ENCODE measurements at regions not wholly inside any gene's neighbourhood (a gene's known extent, or its start where the extent isn't known, plus 50 kb on each side); places are given as distances from the start of the nearest gene placed in this dataset.

DNA sequence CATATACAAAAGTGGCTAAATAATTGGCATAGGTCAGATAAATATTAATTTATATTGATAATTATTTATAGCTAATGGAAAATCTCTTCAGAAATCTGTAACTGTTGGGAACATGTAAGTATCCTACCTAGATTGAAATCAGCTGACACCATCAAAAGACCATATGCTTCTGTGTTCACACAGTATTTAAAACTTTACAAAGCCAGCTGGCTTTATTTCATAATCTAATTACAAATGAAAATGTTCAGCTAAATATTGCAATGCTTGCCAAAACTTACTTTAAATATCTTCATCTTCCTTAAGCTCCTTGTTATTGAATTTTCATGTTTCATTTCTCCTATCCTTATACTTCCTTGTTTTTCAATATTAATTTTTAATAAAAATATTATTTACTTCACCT, 190.9 kb upstream of the DOK6 start:
- TF ChIP-seq, protein P1, sequence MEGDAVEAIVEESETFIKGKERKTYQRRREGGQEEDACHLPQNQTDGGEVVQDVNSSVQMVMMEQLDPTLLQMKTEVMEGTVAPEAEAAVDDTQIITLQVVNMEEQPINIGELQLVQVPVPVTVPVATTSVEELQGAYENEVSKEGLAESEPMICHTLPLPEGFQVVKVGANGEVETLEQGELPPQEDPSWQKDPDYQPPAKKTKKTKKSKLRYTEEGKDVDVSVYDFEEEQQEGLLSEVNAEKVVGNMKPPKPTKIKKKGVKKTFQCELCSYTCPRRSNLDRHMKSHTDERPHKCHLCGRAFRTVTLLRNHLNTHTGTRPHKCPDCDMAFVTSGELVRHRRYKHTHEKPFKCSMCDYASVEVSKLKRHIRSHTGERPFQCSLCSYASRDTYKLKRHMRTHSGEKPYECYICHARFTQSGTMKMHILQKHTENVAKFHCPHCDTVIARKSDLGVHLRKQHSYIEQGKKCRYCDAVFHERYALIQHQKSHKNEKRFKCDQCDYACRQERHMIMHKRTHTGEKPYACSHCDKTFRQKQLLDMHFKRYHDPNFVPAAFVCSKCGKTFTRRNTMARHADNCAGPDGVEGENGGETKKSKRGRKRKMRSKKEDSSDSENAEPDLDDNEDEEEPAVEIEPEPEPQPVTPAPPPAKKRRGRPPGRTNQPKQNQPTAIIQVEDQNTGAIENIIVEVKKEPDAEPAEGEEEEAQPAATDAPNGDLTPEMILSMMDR (IDR thresholded peaks at IDR 0.05; ENCODE audit: control insufficient read depth, extremely low read depth, insufficient read depth) = no peak
- no peak overlapping the region for H3K4me3 ChIP-seq (ENCODE audit: low read depth, low read length)
- DNase-seq (ENCODE audit: low read depth) = no peak

DNA sequence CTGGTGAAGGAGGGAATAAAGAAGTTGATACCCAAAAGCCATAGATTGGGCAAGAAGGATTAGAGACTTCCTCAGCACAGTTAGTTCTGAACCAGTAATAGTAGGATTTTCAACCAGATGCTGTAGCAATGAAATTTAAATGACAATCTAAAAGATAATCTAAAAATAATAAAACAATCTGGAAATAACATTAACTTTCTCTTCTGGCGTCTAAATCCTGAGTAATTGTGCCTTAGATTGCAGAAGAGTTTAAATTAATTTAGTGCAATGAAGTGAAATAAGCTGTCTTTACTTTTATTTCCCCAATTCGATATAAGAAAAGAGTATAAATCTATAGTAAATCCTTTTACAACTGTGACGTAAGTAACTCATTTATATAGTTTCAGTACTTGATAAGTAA, 186.8 kb upstream of the DOK6 start:
- H3K4me3 ChIP-seq (ENCODE audit: low read depth, low read length) = no peak overlapping the region
- TF ChIP-seq, protein P1 (IDR thresholded peaks at IDR 0.05; ENCODE audit: control insufficient read depth, extremely low read depth, insufficient read depth) = no peak
- no peak for DNase-seq (ENCODE audit: low read depth)

DNA sequence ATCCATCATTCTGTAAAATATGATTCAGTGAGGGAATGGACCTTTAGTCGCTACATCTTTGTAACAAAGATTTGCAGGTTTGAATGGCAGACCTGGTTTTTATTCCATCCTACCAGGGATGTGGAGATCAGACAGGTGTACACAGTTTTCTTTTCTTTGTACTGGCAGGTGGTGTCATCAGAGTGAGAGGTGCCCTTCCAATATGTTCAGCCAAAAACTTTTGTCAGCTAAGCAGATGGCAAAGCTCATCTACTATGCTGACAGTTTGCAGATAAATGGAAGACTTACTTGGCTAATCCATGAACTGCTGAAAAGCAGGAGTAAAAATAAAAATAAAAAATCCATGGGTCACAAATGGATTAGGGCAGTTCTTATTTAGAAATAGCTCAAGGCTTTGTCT, 185.5 kb upstream of the DOK6 start:
- TF ChIP-seq, protein P1 (IDR thresholded peaks at IDR 0.05; ENCODE audit: control insufficient read depth, extremely low read depth, insufficient read depth) = no peak
- DNase-seq (ENCODE audit: low read depth) = no peak
- no peak overlapping the region for H3K4me3 ChIP-seq (ENCODE audit: low read depth, low read length)

DNA sequence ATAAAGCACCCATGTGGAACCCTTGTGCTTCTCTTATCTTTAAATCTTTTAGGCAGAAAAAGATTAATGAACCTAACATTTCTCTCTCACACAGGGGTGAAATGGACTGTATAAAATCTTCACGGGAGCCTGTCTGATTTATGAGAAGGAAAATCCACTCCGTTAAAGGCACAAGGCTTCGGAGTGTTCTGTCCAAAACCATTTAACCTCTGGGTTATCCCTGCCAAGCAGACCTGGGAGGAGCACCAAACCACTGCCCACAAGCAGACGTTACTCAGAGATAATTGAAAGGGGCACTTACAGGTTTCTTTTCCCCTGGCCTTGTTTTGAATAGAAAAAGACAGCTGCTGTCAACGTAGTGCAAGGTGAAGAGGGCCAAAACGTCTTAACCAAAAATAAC, 184.4 kb upstream of the DOK6 start:
- TF ChIP-seq, protein P1 (IDR thresholded peaks at IDR 0.05; ENCODE audit: control insufficient read depth, extremely low read depth, insufficient read depth) = no peak
- no peak for DNase-seq (ENCODE audit: low read depth)
- H3K4me3 ChIP-seq (ENCODE audit: low read depth, low read length) = no peak overlapping the region

DNA sequence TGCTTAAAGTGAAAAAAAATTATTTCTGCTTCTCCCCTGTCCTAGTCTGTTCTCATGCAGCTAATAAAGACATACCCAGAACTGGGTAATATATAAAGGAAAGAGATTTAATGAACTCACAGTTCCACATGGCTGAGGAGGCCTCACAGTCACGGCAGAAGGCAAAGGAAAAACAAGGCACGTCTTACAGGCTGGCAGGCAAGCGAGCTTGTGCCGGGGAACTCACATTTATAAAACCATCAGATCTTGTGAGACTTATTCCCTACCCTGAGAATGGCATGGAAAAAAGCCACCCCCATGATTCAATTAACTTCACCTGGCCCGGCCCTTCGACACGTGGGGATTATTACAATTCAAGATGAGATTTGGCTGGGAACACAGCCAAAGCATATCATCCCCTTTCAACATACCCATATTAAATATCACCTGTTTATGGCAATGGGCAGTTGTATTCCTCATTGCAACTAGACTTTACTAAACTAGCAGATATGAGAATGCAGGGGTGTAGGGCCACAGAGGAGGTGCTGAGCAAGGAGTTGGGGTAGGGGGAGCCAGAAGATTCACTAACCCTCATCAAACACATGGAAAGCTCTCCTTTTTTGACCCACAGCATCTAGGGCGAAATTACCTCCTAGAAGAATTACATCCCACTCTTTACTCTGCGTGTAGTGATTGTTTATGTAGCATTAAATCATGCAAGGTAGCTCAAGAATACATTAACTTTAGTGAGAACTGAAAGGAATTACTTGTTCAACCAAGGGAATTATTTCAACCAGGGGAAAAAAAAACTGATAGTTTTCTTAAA, 183.3 kb upstream of the DOK6 start:
- TF ChIP-seq, protein P1 (IDR thresholded peaks at IDR 0.05; ENCODE audit: control insufficient read depth, extremely low read depth, insufficient read depth) = no peak
- no peak for DNase-seq (ENCODE audit: low read depth)
- H3K4me3 ChIP-seq (ENCODE audit: low read depth, low read length) = no peak overlapping the region

DNA sequence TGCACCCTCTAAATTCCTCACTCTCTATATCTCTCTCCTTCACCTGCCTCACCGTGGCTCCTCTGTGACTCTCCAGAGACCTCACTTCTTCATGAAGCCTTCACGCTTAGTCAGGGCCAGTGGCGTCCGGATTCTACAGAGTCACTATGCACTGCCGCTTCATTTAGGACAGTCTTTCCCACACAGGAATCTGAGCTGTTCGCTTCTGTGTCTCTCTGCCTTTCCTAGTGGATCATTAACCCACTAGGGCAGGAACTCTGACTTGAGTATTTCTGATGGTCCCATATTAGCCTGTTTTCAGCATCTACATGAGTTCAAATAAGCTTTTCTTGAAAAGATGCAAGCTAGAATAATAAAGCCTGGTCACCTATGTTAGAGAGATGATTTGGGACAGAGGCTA, 180.2 kb upstream of the DOK6 start:
- DNase-seq (ENCODE audit: low read depth) = no peak
- TF ChIP-seq, protein P1 (IDR thresholded peaks at IDR 0.05; ENCODE audit: control insufficient read depth, extremely low read depth, insufficient read depth) = no peak
- H3K4me3 ChIP-seq (ENCODE audit: low read depth, low read length) = no peak overlapping the region

DNA sequence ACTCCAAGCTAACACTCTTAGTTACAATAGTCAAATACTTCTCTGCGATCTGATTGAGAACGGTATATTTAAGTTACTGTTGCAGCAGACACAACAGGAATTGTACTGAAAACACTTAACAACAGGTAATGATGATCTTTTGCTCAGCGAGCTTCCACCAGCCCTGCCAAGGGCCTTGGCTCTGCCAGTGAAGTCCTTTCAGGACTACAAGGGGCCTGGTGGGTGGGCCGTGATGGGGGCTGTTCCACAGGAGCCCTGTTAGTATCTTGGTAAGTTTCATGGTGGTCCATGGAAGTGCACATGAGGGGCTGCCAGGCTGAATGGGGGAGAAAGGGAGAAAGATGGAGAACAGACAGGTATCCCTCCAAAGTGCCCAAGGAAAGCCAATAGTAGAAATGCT, 178.6 kb upstream of the DOK6 start:
- no peak overlapping the region for H3K4me3 ChIP-seq (ENCODE audit: low read depth, low read length)
- TF ChIP-seq, protein P1 (IDR thresholded peaks at IDR 0.05; ENCODE audit: control insufficient read depth, extremely low read depth, insufficient read depth) = no peak
- DNase-seq (ENCODE audit: low read depth) = no peak
